NT2/D1 (cell line): ENCODE measurements at regions not wholly inside any gene's neighbourhood (a gene's known extent, or its start where the extent isn't known, plus 50 kb on each side); places are given as distances from the start of the nearest gene placed in this dataset.

Experiments
- SUZ12 ChIP-seq: IDR thresholded peaks from 2 replicates; pipeline ENCODE4 v1.6.1; 2011; ENCODE audit not compliant: insufficient read length, insufficient read depth; ENCODE audit errors: extremely low read depth
- YY1 ChIP-seq: IDR thresholded peaks from 2 replicates; pipeline ENCODE4 v1.6.1; 2011; ENCODE audit not compliant: insufficient read length, insufficient read depth
- ZNF274 ChIP-seq: IDR thresholded peaks from 2 replicates; pipeline ENCODE4 v1.6.1; 2011; ENCODE audit warnings: mild to moderate bottlenecking, low read depth, low read length

DNA sequence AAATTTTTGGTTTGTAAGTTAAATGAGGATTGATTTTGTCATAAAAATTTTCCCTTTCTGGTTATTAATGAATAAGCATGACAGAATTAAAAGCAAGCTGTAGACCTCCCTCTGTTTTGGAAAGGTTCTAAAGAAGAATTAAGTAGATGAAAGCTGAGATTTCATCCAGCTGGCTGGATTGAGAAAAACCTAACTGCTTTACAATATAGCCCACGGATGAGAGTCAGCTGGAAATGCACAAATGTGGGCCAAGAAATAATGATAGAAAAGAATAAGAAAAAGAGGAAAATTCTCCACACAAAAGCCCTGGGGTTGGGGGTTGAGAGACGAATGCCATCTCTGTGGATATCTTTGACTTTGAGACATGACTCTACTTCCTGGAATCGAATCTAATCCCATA is 631.6 kb downstream of the HDGFL1 start:
- TF ChIP-seq YY1 = no peak
- TF ChIP-seq SUZ12 = no peak
- no peak for TF ChIP-seq ZNF274
